BE2C (cell line): ENCODE measurements at regions not wholly inside any gene's neighbourhood (a gene's known extent, or its start where the extent isn't known, plus 50 kb on each side); places are given as distances from the start of the nearest gene placed in this dataset.

Experiments used
- DNase-seq: peaks from one replicate; pipeline ENCODE4 v3.0.0-alpha.2; 2020
- H3K27me3 ChIP-seq: fragments of 250-450 bp; sonication (Bioruptor Pico); 2 replicates; pipeline ENCODE4 v1.5.1; 2020; ENCODE audit warnings: mild to moderate bottlenecking
- H3K36me3 ChIP-seq: fragments of 250-450 bp; sonication (Bioruptor Pico); 2 replicates; pipeline ENCODE4 v1.5.1; 2020; ENCODE audit warnings: mild to moderate bottlenecking
- H3K4me1 ChIP-seq: fragments of 250-450 bp; sonication (Bioruptor Pico); 2 replicates; pipeline ENCODE4 v1.5.1; 2020
- H3K4me3 ChIP-seq: 2 replicates; pipeline ENCODE4 v1.5.1; 2011; ENCODE audit warnings: low read depth, low read length
- H3K9me3 ChIP-seq: fragments of 250-450 bp; sonication (Bioruptor Pico); 2 replicates; pipeline ENCODE4 v1.5.1; 2020
- TF ChIP-seq, protein P1 (sequence below): IDR thresholded peaks from 2 replicates; pipeline ENCODE4 v1.5.1; 2012; ENCODE audit warnings: mild to moderate bottlenecking, low read depth, low read length

DNA sequence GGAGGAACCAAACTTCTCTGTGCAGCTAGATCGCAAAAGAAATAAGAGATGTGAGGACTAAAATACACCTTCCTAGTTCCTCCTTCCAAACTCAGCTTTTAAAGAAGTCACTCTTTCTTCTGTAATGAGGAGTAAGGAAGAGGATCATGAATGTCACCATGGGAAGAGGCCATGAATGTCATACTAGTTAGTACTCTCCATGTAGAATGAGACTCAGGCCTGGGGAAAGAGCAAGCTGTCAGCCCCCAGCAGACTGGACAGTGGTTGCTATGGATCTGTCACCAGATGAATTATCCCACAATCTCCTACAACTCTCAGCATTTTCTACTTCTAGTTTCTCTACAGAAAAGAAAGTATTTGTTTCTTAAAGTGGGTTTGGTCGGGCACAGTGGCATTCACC is 57.1 kb upstream of the PRDM8 start:
- Histone ChIP-seq H3K9me3 (no peaks in the 10 kb centered on the region), H3K4me3 (no peak overlapping the region), H3K36me3 (no peaks in the 10 kb centered on the region; the same call in 1 of the 2 replicates), H3K4me1 (peaks cover 15% of the 10 kb centered on the region), H3K27me3 (no peaks in the 10 kb centered on the region)
- TF ChIP-seq, protein P1, sequence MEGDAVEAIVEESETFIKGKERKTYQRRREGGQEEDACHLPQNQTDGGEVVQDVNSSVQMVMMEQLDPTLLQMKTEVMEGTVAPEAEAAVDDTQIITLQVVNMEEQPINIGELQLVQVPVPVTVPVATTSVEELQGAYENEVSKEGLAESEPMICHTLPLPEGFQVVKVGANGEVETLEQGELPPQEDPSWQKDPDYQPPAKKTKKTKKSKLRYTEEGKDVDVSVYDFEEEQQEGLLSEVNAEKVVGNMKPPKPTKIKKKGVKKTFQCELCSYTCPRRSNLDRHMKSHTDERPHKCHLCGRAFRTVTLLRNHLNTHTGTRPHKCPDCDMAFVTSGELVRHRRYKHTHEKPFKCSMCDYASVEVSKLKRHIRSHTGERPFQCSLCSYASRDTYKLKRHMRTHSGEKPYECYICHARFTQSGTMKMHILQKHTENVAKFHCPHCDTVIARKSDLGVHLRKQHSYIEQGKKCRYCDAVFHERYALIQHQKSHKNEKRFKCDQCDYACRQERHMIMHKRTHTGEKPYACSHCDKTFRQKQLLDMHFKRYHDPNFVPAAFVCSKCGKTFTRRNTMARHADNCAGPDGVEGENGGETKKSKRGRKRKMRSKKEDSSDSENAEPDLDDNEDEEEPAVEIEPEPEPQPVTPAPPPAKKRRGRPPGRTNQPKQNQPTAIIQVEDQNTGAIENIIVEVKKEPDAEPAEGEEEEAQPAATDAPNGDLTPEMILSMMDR = no peak
- no peak for DNase-seq

DNA sequence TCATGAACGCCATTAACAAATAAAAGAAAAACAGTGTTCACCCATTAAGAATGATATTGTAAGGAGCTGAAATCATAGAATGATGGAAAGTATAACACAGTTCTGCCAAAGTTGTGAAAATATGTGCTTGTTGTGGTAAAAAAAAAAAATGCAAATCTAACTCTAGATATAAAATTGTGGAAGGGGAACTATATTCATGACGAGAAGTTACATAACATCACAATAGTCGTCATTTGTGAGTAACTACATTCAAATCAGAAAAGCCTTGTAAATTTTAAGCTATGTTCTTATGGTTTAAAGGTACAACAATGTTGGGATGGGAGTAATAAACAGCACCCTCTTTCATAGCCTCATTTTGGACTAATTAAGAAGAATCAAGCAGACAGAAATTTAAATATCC is 57.6 kb upstream of the PRDM8 start:
- H3K4me1 ChIP-seq = peaks cover 15% of the 10 kb centered on the region
- no peaks in the 10 kb centered on the region for H3K9me3 ChIP-seq
- no peak overlapping the region for H3K4me3 ChIP-seq
- no peaks in the 10 kb centered on the region; the same call in 1 of the 2 replicates for H3K36me3 ChIP-seq
- DNase-seq = no peak
- H3K27me3 ChIP-seq = no peaks in the 10 kb centered on the region
- TF ChIP-seq, protein P1 = no peak

DNA sequence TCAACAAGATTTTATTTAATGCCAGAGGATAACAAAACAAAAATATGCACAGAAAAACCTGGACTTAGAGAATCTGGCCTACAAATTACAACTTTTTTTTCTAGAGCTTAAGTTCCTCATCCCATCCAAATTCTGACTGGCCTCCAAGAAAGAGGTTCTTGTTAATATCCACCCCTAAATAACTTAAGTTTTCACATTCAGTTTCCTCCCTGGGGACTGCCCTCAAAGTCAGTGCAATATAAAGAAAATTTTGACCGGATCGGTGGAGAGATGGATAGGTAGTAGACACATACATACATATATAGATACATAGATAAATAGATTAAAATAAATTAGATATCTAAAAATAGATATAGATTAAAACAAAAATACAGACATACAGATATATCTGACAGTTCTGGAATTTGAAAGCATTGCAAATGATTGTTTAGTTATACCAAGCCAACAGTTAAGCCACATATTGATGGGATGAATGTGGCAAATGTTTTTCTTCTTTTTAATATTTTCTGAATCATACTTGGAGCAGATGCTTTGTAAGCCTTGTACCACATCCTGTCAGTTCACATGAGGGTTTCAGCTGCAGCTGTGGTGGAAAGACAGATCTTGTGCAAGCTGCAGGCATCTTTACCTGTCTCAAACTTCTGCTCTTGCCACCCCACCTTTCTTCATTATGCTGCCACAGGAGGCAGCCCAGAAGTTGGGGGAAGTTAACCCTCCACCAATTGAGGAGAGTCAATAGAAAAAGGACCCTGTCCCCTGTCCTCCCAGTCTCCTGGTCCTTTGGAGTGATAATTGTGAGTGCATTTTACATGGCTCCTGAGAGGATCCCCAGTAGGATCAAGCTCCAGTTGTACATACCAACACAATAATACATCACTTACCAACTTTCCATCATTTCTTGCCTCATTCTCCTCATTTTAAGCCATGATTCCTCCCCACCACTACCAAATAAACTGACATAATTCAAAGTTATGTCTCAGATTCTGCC is 58.5 kb upstream of the PRDM8 start:
- DNase-seq = no peak
- no peaks in the 10 kb centered on the region for H3K27me3 ChIP-seq

DNA sequence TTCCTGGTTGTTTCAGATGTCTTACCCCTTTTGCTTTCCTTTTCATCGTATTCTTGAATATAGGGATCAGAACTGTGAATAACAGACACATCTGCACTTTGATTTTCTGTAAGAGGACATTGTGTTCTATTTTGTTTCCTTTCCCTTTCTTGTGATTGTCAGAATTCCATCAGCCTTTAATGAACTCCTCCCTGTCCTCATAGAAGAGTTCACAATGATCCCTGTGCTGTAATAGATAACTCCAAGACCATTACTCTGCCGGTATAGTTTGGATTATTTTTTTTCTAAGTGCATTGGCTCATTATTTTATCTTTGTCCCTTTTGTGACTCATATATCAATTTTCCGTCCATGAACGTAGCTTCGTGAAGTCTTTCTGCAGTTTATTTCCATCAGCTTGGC is 59.7 kb upstream of the PRDM8 start:
- peaks cover 5% of the 10 kb centered on the region; the same call in 1 of the 2 replicates for H3K4me1 ChIP-seq
- DNase-seq = no peak
- TF ChIP-seq, protein P1 = no peak
- H3K4me3 ChIP-seq = no peak overlapping the region
- H3K36me3 ChIP-seq = no peaks in the 10 kb centered on the region
- no peaks in the 10 kb centered on the region for H3K27me3 ChIP-seq
- no peaks in the 10 kb centered on the region for H3K9me3 ChIP-seq

More for the DNA sequence above, 58.5 kb upstream of the PRDM8 start:
- no peaks in the 10 kb centered on the region; the same call in 1 of the 2 replicates for H3K36me3 ChIP-seq
- peaks cover 15% of the 10 kb centered on the region for H3K4me1 ChIP-seq
- no peak overlapping the region for H3K4me3 ChIP-seq
- no peaks in the 10 kb centered on the region for H3K9me3 ChIP-seq
- TF ChIP-seq, protein P1 = no peak

DNA sequence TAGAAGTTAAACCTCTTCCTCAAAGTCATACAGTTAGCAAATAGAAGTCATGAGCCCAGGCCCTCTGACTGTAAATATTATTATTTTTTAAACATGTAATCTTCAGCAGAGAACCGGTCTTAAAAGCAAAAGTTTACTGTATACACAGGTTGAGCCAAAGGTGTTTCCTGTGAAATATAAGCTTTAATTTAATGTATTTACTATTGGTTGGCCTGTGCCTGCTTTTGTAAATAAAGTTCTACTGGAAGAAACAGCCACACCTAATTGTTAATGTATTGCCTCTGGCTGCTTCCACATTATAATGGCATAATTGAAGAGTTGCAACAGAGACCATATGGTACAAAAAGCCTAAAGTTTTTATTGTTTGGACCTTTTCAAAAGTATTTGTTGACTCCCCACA is 61.0 kb upstream of the PRDM8 start:
- TF ChIP-seq, protein P1 = no peak
- Histone ChIP-seq H3K27me3 (no peaks in the 10 kb centered on the region), H3K4me1 (peaks cover 5% of the 10 kb centered on the region; the same call in 1 of the 2 replicates), H3K9me3 (no peaks in the 10 kb centered on the region), H3K4me3 (no peak overlapping the region), H3K36me3 (no peaks in the 10 kb centered on the region)
- no peak for DNase-seq

DNA sequence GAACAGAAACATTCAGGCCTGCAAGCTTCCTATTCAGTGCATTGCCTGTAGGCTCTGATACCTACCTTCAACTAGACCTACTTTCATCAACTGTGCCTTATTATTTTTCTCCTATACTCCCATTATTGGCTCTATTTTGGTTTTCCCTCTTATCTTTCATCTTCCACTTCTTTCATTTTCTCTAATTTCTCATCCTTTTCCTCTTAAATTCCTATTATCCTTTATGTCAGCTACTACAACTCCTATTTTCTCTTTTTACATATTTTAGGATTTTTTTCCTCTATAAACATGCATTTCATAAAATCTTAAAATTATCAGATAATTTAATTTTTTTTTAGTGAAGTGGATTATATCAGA is 61.6 kb upstream of the PRDM8 start:
- TF ChIP-seq, protein P1 = no peak
- no peaks in the 10 kb centered on the region for H3K9me3 ChIP-seq
- peaks cover 5% of the 10 kb centered on the region; the same call in 1 of the 2 replicates for H3K4me1 ChIP-seq
- H3K36me3 ChIP-seq = no peaks in the 10 kb centered on the region
- no peak overlapping the region for H3K4me3 ChIP-seq
- no peak for DNase-seq
- no peaks in the 10 kb centered on the region for H3K27me3 ChIP-seq
